ENCODE measurements at regions not wholly inside any gene's neighbourhood (a gene's known extent, or its start where the extent isn't known, plus 50 kb on each side); places are given as distances from the start of the nearest gene placed in this dataset.

DNA sequence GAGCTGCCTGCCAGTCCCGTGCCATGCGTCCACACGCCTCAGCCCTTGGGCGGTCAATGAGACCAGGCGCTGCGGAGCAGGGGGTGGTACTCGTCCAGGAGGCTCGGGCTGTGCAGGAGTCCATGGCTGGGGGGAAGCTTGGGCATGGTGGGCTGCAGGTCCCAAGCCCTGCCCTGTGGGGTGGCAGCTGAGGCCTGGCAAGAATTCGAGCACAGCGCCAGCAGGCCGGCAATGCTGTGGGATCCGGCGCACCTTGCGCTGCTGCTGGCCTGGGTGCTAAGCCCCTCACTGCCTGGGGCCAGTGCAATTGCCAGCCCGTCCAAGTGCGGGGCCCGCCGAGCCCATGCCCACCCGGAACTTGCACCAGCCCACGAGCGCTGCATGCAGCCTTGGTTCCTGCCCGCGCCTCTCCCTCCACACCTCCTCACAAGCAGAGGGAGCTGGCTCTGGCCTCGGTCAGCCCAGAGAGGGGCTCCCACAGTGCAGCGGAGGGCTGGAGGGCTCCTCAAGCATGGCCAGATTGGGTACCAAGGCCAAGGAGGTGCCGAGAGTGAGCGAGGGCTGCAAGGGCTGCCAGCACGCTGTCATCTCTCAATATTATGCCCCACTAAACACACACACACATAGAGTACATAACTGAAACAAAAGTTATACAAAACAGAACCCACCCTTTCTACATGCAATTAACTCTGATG is 307.7 kb downstream of the LMO4 start:
- Histone ChIP-seq H3K36me3 (no peaks in the 10 kb centered on the region), H3K27me3 (no peaks in the 10 kb centered on the region), H3K27ac (no peak overlapping the region), H3K4me3 (no peak overlapping the region), H3K4me1 (no peaks in the 10 kb centered on the region), H3K9me3 (no peaks in the 10 kb centered on the region)
- TF ChIP-seq, protein P1, sequence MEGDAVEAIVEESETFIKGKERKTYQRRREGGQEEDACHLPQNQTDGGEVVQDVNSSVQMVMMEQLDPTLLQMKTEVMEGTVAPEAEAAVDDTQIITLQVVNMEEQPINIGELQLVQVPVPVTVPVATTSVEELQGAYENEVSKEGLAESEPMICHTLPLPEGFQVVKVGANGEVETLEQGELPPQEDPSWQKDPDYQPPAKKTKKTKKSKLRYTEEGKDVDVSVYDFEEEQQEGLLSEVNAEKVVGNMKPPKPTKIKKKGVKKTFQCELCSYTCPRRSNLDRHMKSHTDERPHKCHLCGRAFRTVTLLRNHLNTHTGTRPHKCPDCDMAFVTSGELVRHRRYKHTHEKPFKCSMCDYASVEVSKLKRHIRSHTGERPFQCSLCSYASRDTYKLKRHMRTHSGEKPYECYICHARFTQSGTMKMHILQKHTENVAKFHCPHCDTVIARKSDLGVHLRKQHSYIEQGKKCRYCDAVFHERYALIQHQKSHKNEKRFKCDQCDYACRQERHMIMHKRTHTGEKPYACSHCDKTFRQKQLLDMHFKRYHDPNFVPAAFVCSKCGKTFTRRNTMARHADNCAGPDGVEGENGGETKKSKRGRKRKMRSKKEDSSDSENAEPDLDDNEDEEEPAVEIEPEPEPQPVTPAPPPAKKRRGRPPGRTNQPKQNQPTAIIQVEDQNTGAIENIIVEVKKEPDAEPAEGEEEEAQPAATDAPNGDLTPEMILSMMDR (IDR thresholded peaks at IDR 0.05) = no peak
- TF ChIP-seq POLR2AphosphoS5 (IDR thresholded peaks at IDR 0.05; ENCODE audit: insufficient read depth in 1 of 2, low read depth in 1 of 2) (no peak), POLR2A (IDR thresholded peaks at IDR 0.05) (no peak)
- DNase-seq (ENCODE audit: extremely low spot score in 2 of 2) = no peak
- intact Hi-C loops (cut with DNase I) = no loop called here

DNA sequence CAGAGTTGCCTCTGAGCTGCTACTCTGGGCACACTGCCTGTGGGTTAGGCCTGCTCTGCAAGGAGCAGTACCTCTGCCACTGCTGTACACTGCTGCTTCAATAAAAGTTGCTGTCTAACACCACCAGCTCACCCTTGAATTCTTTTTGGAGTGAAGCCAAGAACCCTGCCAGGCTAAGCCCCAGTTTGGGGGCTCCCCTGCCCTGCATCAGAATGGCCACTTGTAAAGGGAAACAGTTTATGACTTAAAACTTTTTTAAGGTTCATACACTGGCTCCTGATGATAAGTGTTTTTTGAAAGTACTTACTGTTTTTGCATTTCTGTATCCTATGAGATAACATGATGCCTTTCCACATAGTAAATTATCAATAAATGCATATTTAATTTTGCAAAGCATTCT is 310.0 kb downstream of the LMO4 start:
- no peak for DNase-seq (ENCODE audit: extremely low spot score in 2 of 2)
- no peaks in the 10 kb centered on the region for H3K27me3 ChIP-seq
- intact Hi-C loops (cut with DNase I) = no loop called here

DNA sequence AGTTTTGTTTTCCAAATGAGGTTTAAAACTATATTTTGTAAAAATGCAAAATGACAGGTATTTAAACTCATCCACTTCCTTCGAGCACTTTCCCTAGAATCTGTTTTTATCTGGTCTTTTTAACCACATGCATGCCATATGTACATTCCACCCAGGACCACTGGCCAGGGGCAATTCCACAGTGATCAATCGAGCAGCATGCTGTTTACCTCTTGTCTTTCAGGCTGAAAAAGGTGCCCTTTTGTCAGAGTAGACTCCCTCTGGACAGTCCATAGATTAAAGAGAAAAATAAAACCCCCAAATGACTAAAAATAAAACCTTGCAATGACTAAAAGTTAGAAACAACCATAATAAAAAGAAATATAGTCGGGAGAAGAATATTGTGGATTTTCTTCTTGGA is 313.3 kb downstream of the LMO4 start:
- H3K4me3 ChIP-seq = no peak overlapping the region
- H3K27me3 ChIP-seq = no peaks in the 10 kb centered on the region
- intact Hi-C loops (cut with DNase I) = no loop called here
- no peak overlapping the region for H3K27ac ChIP-seq
- no peaks in the 10 kb centered on the region for H3K9me3 ChIP-seq
- TF ChIP-seq POLR2AphosphoS5 (IDR thresholded peaks at IDR 0.05; ENCODE audit: insufficient read depth in 1 of 2, low read depth in 1 of 2) (no peak), POLR2A (IDR thresholded peaks at IDR 0.05) (no peak)
- TF ChIP-seq, protein P1 (IDR thresholded peaks at IDR 0.05) = no peak
- no peak for DNase-seq (ENCODE audit: extremely low spot score in 2 of 2)
- H3K4me1 ChIP-seq = peaks cover 25% of the 10 kb centered on the region
- H3K36me3 ChIP-seq = no peaks in the 10 kb centered on the region

More for the DNA sequence above, 310.0 kb downstream of the LMO4 start:
- no peak overlapping the region for H3K4me3 ChIP-seq
- H3K9me3 ChIP-seq = no peaks in the 10 kb centered on the region
- H3K4me1 ChIP-seq = peaks cover 12% of the 10 kb centered on the region
- H3K27ac ChIP-seq = no peak overlapping the region
- H3K36me3 ChIP-seq = no peaks in the 10 kb centered on the region
- TF ChIP-seq, protein P1 (IDR thresholded peaks at IDR 0.05) = no peak
- TF ChIP-seq POLR2A (IDR thresholded peaks at IDR 0.05) = no peak
- no peak for TF ChIP-seq POLR2AphosphoS5 (IDR thresholded peaks at IDR 0.05; ENCODE audit: insufficient read depth in 1 of 2, low read depth in 1 of 2)

DNA sequence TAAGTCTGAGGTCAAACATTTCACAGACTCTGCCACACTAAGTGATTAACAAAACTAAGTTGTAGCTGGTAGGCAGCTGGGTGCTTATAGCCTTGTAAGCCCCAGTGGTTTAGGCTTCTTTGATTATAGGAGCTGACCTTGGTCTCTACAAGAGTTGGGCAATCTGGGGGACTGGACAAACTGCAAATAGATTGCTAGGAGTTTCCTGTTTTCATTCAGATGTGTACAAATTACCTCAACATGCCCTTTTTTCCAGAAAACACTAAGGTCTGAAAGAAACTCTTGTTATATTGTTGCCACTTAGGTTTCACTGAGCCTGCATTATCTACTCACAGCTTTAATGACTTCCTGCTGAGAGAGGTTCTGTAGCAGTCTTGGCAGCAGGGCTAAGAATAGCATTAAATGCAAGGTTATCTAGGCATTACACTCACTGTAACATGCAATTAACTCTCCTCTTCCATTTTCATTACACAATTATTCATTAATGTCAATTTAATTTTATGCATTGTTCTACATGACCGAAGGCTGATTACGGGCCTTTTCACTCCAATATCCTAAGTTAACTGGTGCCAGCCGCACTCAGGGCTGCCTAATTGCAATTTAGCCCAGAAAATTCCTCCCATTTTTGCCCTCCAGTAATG is 314.0 kb downstream of the LMO4 start:
- H3K27me3 ChIP-seq = no peaks in the 10 kb centered on the region
- H3K36me3 ChIP-seq = no peaks in the 10 kb centered on the region
- TF ChIP-seq POLR2AphosphoS5 (IDR thresholded peaks at IDR 0.05; ENCODE audit: insufficient read depth in 1 of 2, low read depth in 1 of 2) (no peak), POLR2A (IDR thresholded peaks at IDR 0.05) (no peak)
- TF ChIP-seq, protein P1 (IDR thresholded peaks at IDR 0.05) = no peak
- no peak for DNase-seq (ENCODE audit: extremely low spot score in 2 of 2)
- H3K9me3 ChIP-seq = no peaks in the 10 kb centered on the region
- no peak overlapping the region for H3K4me3 ChIP-seq
- peaks cover 25% of the 10 kb centered on the region for H3K4me1 ChIP-seq
- intact Hi-C loops (cut with DNase I) = no loop called here
- H3K27ac ChIP-seq = no peak overlapping the region

DNA sequence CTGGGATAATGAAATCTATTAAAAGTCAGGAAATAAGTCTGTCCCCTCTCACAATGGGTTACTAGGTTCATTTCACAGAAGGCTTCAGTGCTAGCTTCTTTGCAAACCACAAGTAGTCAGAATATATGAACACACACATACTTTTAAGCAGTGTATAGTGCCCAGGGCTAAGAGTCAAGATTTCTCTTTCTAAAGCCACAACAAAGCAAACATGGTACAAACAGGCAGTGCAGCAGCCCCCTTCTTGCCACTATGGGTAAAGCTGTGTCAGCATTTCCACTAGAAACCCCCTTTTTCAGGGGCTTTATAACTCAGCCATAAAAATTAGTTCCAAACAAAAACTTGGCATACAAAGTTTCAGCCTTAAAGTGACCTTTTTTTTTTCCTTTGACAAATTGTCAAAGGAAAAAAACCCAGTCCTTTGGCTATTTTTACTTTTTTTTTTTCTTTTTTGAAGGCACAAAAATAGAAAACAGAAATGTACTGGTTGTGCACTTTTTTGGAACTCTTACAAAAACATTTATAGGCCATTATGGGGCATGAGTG is 315.4 kb downstream of the LMO4 start:
- peak overlapping the region; percentile 60 for H3K27ac ChIP-seq
- no peaks in the 10 kb centered on the region for H3K27me3 ChIP-seq
- no peak for DNase-seq (ENCODE audit: extremely low spot score in 2 of 2)
- no peak overlapping the region for H3K4me3 ChIP-seq
- no peak for TF ChIP-seq POLR2A (IDR thresholded peaks at IDR 0.05)
- no peak for TF ChIP-seq POLR2AphosphoS5 (IDR thresholded peaks at IDR 0.05; ENCODE audit: insufficient read depth in 1 of 2, low read depth in 1 of 2)
- TF ChIP-seq, protein P1 (IDR thresholded peaks at IDR 0.05) = no peak
- intact Hi-C loops (cut with DNase I) = no loop called here
- H3K9me3 ChIP-seq = no peaks in the 10 kb centered on the region
- H3K36me3 ChIP-seq = no peaks in the 10 kb centered on the region
- peaks cover 25% of the 10 kb centered on the region for H3K4me1 ChIP-seq
